GM19238 (cell line): ENCODE measurements at regions not wholly inside any gene's neighbourhood (a gene's known extent, or its start where the extent isn't known, plus 50 kb on each side); places are given as distances from the start of the nearest gene placed in this dataset.

Experiments used
- DNase-seq: peaks from one replicate; pipeline ENCODE4 v3.0.0; 2011; ENCODE audit warnings: low spot score; ENCODE audit not compliant: insufficient read length

- no peak for DNase-seq
Observed at GRCh38 chr1:186557147-186557777, 96.3 kb upstream of the PDC start.

GRCh38 chr1:186550832-186551231 lies 89.9 kb upstream of the PDC start:
- DNase-seq, result no peak

GRCh38 chr1:186541003-186541402 lies 80.1 kb upstream of the PDC start:
- no peak for DNase-seq

- no peak for DNase-seq
Observed at GRCh38 chr1:186540521-186540920, 79.6 kb upstream of the PDC start.

GRCh38 chr1:186536273-186536890 lies 75.5 kb upstream of the PDC start:
- DNase-seq, result no peak

GRCh38 chr1:186535388-186536133 lies 74.6 kb upstream of the PDC start:
- DNase-seq, result no peak

GRCh38 chr1:186534401-186534800 lies 73.5 kb upstream of the PDC start:
- no peak for DNase-seq

GRCh38 chr1:186532466-186532865 lies 71.6 kb upstream of the PDC start:
- DNase-seq, result no peak

GRCh38 chr1:186531561-186532165 lies 70.7 kb upstream of the PDC start:
- DNase-seq, result no peak

- no peak for DNase-seq
Observed at GRCh38 chr1:186530109-186530508, 69.2 kb upstream of the PDC start.

GRCh38 chr1:186519982-186520381 lies 59.1 kb upstream of the PDC start:
- DNase-seq, result no peak

- DNase-seq, result no peak
Observed at GRCh38 chr1:186518822-186519381, 58.0 kb upstream of the PDC start.

GRCh38 chr1:186518395-186518794 lies 57.5 kb upstream of the PDC start:
- DNase-seq, result no peak

- DNase-seq, result no peak
Observed at GRCh38 chr1:186514367-186514766, 53.5 kb upstream of the PDC start.

- no peak for DNase-seq
Observed at GRCh38 chr1:186513526-186513925, 52.6 kb upstream of the PDC start.

GRCh38 chr1:186512698-186513457 lies 52.0 kb upstream of the PDC start:
- no peak for DNase-seq

- no peak for DNase-seq
Observed at GRCh38 chr1:186511761-186512637, 51.1 kb upstream of the PDC start.
